Smooth muscle cell of the brain vasculature (primary cell): ENCODE measurements at regions not wholly inside any gene's neighbourhood (a gene's known extent, or its start where the extent isn't known, plus 50 kb on each side); places are given as distances from the start of the nearest gene placed in this dataset.

ENCODE experiments used
- DNase-seq: peaks from one replicate; pipeline ENCODE4 v3.0.0-alpha.2; 2012; ENCODE audit warnings: low read depth, low spot score

- DNase-seq: no peak
These were observed 110.9 kb upstream of the CCDC150 start for GRCh38 chr2:196528486-196529223.

- no peak for DNase-seq
These were observed 108.6 kb upstream of the CCDC150 start for GRCh38 chr2:196530910-196531309.

GRCh38 chr2:196533772-196534397, 105.6 kb upstream of the CCDC150 start:
- no peak for DNase-seq

GRCh38 chr2:196534495-196534894, 105.0 kb upstream of the CCDC150 start:
- DNase-seq: no peak

GRCh38 chr2:196535061-196535460, 104.5 kb upstream of the CCDC150 start:
- no peak for DNase-seq

GRCh38 chr2:196535742-196536141, 103.8 kb upstream of the CCDC150 start:
- no peak for DNase-seq

- no peak for DNase-seq
These were observed 102.2 kb upstream of the CCDC150 start for GRCh38 chr2:196537311-196537710.

GRCh38 chr2:196538189-196538588, 101.3 kb upstream of the CCDC150 start:
- no peak for DNase-seq

GRCh38 chr2:196538646-196539045, 100.9 kb upstream of the CCDC150 start:
- no peak for DNase-seq

- DNase-seq: no peak
These were observed 94.5 kb upstream of the CCDC150 start for GRCh38 chr2:196544906-196545433.

GRCh38 chr2:196546151-196546919, 93.2 kb upstream of the CCDC150 start:
- DNase-seq: no peak

GRCh38 chr2:196549052-196549451, 90.5 kb upstream of the CCDC150 start:
- DNase-seq: no peak

- no peak for DNase-seq
These were observed 88.5 kb upstream of the CCDC150 start for GRCh38 chr2:196551014-196551413.

- DNase-seq: no peak
These were observed 84.4 kb upstream of the CCDC150 start for GRCh38 chr2:196555161-196555560.

- no peak for DNase-seq
These were observed 83.8 kb upstream of the CCDC150 start for GRCh38 chr2:196555726-196556125.

GRCh38 chr2:196558497-196558896, 81.0 kb upstream of the CCDC150 start:
- no peak for DNase-seq

- DNase-seq: no peak
These were observed 75.6 kb upstream of the CCDC150 start for GRCh38 chr2:196563876-196564275.

- no peak for DNase-seq
These were observed 74.3 kb upstream of the CCDC150 start for GRCh38 chr2:196565106-196565765.

GRCh38 chr2:196565982-196566381, 73.5 kb upstream of the CCDC150 start:
- DNase-seq: no peak

- DNase-seq: no peak
These were observed 72.4 kb upstream of the CCDC150 start for GRCh38 chr2:196566961-196567666.

GRCh38 chr2:196568506-196568905, 71.0 kb upstream of the CCDC150 start:
- no peak for DNase-seq
